ENCODE measurements at regions not wholly inside any gene's neighbourhood (a gene's known extent, or its start where the extent isn't known, plus 50 kb on each side); places are given as distances from the start of the nearest gene placed in this dataset.
A peak's percentile ranks its signal among the peaks of the same experiment; 100 is the strongest.

GRCh38 chr6:143585241-143585640 lies 73.7 kb upstream of the FUCA2 start:
- H3K4me3 ChIP-seq = no peak overlapping the region
- no peaks in the 10 kb centered on the region for H3K9me3 ChIP-seq
- ATAC-seq (no peak), DNase-seq (no peak)
- peaks cover 8% of the 10 kb centered on the region for H3K4me1 ChIP-seq (ENCODE audit: low read depth)
- intact Hi-C loops (cut with DNase I, micrococcal nuclease) = no loop called here
- no peak for TF ChIP-seq CTCF (IDR thresholded peaks at IDR 0.05)
- no peaks in the 10 kb centered on the region for H3K36me3 ChIP-seq (ENCODE audit: low read depth)

- intact Hi-C loops (cut with DNase I, micrococcal nuclease) = no loop called here
- ATAC-seq = no peak
- Histone ChIP-seq H3K4me3 (no peak overlapping the region), H3K4me1 (ENCODE audit: low read depth) (peaks cover 8% of the 10 kb centered on the region), H3K9me3 (no peaks in the 10 kb centered on the region), H3K36me3 (ENCODE audit: low read depth) (no peaks in the 10 kb centered on the region)
- no peak for TF ChIP-seq CTCF (IDR thresholded peaks at IDR 0.05)
- no peak for DNase-seq
These were observed 72.2 kb upstream of the FUCA2 start for GRCh38 chr6:143583542-143584327.

DNA sequence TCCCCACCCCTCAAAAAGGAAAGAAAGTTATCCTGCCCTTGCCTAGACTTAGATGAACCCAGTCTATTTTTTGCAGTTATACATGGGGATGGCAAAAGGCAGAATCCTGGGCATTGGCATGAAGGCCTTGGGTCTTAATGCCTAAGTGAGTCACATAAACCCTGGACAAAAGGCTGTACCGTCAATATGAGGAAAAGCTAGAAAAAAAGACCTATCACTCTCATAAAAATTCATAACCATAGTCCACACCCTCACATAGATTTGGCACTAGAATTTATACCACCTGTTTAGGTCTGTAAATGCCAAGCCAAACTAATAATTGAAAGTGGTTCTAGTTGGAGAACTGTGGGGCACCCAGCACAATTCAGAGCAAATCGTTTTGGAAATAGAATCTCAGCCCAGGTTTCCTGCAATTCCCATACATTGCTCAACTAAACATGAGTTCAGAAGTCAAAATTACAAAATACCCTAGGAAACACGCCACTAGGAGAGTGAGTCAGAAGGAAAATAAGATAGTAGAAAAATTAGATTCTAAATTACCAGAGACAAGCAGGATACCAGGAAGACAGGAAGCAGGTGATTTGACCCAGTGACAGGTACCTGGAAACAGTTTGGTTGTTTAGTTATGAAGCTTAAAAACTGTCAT lies 70.4 kb upstream of the FUCA2 start:
- DNase-seq = no peak
- intact Hi-C loops (cut with DNase I, micrococcal nuclease) = no loop called here

DNA sequence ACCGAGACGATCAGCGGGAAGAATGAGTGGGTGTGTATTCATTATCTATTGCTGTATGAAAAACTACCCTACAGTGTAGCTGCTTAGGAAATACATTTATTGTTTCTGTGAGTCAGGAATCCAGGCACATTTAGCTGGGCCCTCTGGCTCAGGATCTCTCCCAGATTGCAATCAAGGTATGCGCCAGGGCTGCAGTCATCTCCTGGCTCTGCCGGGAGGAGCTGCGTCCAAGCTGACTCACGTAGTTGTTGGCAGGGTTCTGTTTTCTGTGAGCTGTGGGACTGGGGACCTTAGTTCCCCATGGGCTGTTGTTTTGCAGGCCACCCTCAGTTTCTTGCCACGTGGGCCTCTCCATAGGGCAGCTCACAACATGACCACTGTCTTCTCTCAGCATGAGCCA lies 68.2 kb upstream of the FUCA2 start:
- Histone ChIP-seq H3K36me3 (ENCODE audit: low read depth) (no peaks in the 10 kb centered on the region), H3K9me3 (no peaks in the 10 kb centered on the region), H3K4me3 (no peak overlapping the region), H3K4me1 (ENCODE audit: low read depth) (peaks cover 8% of the 10 kb centered on the region)
- DNase-seq = no peak
- no peak for ATAC-seq
- no peak for TF ChIP-seq CTCF (IDR thresholded peaks at IDR 0.05)
- intact Hi-C loops (cut with DNase I, micrococcal nuclease) = no loop called here

More for the DNA sequence above, 70.4 kb upstream of the FUCA2 start:
- Histone ChIP-seq H3K36me3 (ENCODE audit: low read depth) (no peaks in the 10 kb centered on the region), H3K4me3 (no peak overlapping the region), H3K4me1 (ENCODE audit: low read depth) (peaks cover 8% of the 10 kb centered on the region), H3K9me3 (no peaks in the 10 kb centered on the region)
- TF ChIP-seq CTCF (IDR thresholded peaks at IDR 0.05) = no peak
- peak; percentile 69 for ATAC-seq

DNA sequence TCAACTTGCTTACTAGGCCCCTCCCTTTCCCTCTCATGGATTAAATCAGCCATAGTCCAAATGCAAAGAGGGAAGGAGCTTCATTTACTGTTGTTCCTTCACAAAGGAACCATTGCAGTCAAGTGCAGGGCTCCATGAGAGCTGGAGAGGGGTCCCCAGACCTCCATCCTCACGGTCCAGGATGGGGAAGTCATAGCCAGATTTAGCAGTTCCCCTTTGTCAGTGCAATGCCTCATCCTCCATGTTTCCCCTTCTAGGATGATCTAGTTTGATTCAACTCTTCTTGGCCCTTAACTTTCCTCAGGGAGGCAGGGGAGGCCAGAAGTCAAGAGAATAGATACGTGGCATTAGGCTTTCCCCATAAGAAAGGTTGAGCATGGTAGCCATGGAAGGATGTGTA lies 66.5 kb upstream of the FUCA2 start:
- peaks cover 8% of the 10 kb centered on the region for H3K4me1 ChIP-seq (ENCODE audit: low read depth)
- no peak for DNase-seq
- intact Hi-C loops (cut with DNase I, micrococcal nuclease) = no loop called here
- no peak for ATAC-seq
- no peaks in the 10 kb centered on the region for H3K36me3 ChIP-seq (ENCODE audit: low read depth)
- no peak overlapping the region for H3K4me3 ChIP-seq
- no peak for TF ChIP-seq CTCF (IDR thresholded peaks at IDR 0.05)
- H3K9me3 ChIP-seq = no peaks in the 10 kb centered on the region

Data from mucosa of descending colon (tissue), 3 donors.